Panc1 (cell line): ENCODE measurements at regions not wholly inside any gene's neighbourhood (a gene's known extent, or its start where the extent isn't known, plus 50 kb on each side); places are given as distances from the start of the nearest gene placed in this dataset.

Experiments used
- POLR2AphosphoS5 ChIP-seq: IDR thresholded peaks from 2 replicates; pipeline ENCODE4 v1.6.1; 2012; ENCODE audit warnings: mild to moderate bottlenecking, low read depth, low read length, moderate library complexity
- SIN3A ChIP-seq: IDR thresholded peaks from 2 replicates; pipeline ENCODE4 v1.6.1; 2012; ENCODE audit warnings: low read depth, mild to moderate bottlenecking, low read length, moderate library complexity, borderline replicate concordance; ENCODE audit not compliant: insufficient read depth
- TCF7L2 ChIP-seq: IDR thresholded peaks from 2 replicates; pipeline ENCODE4 v1.6.1; 2011; ENCODE audit warnings: mild to moderate bottlenecking, low read depth, low read length, inconsistent platforms
- TF ChIP-seq, protein P1 (sequence below): fragments of 450-650 bp; IDR thresholded peaks from 2 replicates; pipeline ENCODE4 v1.5.1; 2017; ENCODE audit warnings: mild to moderate bottlenecking
- TF ChIP-seq, protein P2 (sequence below), 2 experiments: IDR thresholded peaks; 2 replicates each; pipeline ENCODE4 v1.6.1; 2011 to 2012; ENCODE audit warnings: low read depth in 2 of 2, control low read depth in 1 of 2, low read length in 1 of 2, mild to moderate bottlenecking in 1 of 2, moderate library complexity in 1 of 2; ENCODE audit not compliant: insufficient read depth in 1 of 2

- TF ChIP-seq POLR2AphosphoS5, result no peak
- TF ChIP-seq, protein P1, sequence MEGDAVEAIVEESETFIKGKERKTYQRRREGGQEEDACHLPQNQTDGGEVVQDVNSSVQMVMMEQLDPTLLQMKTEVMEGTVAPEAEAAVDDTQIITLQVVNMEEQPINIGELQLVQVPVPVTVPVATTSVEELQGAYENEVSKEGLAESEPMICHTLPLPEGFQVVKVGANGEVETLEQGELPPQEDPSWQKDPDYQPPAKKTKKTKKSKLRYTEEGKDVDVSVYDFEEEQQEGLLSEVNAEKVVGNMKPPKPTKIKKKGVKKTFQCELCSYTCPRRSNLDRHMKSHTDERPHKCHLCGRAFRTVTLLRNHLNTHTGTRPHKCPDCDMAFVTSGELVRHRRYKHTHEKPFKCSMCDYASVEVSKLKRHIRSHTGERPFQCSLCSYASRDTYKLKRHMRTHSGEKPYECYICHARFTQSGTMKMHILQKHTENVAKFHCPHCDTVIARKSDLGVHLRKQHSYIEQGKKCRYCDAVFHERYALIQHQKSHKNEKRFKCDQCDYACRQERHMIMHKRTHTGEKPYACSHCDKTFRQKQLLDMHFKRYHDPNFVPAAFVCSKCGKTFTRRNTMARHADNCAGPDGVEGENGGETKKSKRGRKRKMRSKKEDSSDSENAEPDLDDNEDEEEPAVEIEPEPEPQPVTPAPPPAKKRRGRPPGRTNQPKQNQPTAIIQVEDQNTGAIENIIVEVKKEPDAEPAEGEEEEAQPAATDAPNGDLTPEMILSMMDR, result no peak
- TF ChIP-seq SIN3A, result no peak
- TF ChIP-seq, protein P2, sequence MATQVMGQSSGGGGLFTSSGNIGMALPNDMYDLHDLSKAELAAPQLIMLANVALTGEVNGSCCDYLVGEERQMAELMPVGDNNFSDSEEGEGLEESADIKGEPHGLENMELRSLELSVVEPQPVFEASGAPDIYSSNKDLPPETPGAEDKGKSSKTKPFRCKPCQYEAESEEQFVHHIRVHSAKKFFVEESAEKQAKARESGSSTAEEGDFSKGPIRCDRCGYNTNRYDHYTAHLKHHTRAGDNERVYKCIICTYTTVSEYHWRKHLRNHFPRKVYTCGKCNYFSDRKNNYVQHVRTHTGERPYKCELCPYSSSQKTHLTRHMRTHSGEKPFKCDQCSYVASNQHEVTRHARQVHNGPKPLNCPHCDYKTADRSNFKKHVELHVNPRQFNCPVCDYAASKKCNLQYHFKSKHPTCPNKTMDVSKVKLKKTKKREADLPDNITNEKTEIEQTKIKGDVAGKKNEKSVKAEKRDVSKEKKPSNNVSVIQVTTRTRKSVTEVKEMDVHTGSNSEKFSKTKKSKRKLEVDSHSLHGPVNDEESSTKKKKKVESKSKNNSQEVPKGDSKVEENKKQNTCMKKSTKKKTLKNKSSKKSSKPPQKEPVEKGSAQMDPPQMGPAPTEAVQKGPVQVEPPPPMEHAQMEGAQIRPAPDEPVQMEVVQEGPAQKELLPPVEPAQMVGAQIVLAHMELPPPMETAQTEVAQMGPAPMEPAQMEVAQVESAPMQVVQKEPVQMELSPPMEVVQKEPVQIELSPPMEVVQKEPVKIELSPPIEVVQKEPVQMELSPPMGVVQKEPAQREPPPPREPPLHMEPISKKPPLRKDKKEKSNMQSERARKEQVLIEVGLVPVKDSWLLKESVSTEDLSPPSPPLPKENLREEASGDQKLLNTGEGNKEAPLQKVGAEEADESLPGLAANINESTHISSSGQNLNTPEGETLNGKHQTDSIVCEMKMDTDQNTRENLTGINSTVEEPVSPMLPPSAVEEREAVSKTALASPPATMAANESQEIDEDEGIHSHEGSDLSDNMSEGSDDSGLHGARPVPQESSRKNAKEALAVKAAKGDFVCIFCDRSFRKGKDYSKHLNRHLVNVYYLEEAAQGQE (IDR thresholded peaks at IDR 0.05; ENCODE audit: insufficient read depth in 1 of 2, low read depth in 2 of 2, low read length in 1 of 2), result no peak
- no peak for TF ChIP-seq TCF7L2
Observed at GRCh38 chr9:88234114-88234513, 95.8 kb upstream of the SPATA31C2 start.
